ENCODE measurements at regions not wholly inside any gene's neighbourhood (a gene's known extent, or its start where the extent isn't known, plus 50 kb on each side); places are given as distances from the start of the nearest gene placed in this dataset.

GRCh38 chr13:74479124-74479523 lies 344.9 kb upstream of the KLF12 start:
- no peak for TF ChIP-seq EZH2 (IDR thresholded peaks at IDR 0.05)
- TF ChIP-seq, protein P1, sequence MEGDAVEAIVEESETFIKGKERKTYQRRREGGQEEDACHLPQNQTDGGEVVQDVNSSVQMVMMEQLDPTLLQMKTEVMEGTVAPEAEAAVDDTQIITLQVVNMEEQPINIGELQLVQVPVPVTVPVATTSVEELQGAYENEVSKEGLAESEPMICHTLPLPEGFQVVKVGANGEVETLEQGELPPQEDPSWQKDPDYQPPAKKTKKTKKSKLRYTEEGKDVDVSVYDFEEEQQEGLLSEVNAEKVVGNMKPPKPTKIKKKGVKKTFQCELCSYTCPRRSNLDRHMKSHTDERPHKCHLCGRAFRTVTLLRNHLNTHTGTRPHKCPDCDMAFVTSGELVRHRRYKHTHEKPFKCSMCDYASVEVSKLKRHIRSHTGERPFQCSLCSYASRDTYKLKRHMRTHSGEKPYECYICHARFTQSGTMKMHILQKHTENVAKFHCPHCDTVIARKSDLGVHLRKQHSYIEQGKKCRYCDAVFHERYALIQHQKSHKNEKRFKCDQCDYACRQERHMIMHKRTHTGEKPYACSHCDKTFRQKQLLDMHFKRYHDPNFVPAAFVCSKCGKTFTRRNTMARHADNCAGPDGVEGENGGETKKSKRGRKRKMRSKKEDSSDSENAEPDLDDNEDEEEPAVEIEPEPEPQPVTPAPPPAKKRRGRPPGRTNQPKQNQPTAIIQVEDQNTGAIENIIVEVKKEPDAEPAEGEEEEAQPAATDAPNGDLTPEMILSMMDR (IDR thresholded peaks at IDR 0.05), result no peak
- TF ChIP-seq EZH2phosphoT487 (IDR thresholded peaks at IDR 0.05), result no peak

Data from neural progenitor cell (in vitro differentiated cells).